ENCODE measurements at regions not wholly inside any gene's neighbourhood (a gene's known extent, or its start where the extent isn't known, plus 50 kb on each side); places are given as distances from the start of the nearest gene placed in this dataset.

DNA sequence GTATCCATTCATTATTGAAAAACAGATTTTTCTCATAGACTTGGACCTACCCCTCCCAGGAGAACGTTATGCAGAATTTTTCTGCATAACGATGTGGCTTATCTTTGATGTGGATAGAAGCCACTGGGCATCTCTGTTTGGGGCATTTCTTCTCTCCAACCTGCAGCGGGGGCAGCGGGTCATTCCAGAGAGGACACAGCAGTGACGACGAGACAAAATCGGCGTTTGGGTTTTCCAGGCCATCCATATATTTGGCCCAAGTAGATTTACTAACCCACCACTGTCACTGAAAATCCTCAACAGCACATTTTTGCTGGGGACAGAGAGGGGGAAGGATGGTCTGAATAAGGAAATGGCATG, 299.3 kb upstream of the PITRM1 start:
- in situ Hi-C loops (cut with MboI; ENCODE audit: low sequenced_read_pairs): no loop called here

DNA sequence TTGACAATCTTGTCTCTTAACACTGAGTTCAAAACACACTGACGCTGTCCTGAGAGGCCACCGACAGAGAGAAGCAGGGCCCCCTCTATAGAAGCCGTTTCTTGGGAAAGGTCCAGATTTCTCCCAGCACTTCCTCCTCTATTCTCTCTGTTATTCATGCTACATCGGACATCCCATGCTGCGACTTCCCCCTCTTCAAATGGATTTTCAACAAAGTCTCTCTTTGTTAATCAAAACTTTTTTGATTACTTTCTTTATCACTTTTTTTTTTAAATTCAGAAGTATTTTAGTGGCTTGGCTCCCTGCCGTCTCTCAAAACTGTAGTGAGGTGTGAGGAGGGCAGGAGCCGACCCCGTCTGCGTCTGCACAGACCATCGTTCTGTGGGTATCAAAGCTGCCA, 298.9 kb upstream of the PITRM1 start:
- in situ Hi-C loops (cut with MboI; ENCODE audit: low sequenced_read_pairs): no loop called here

- in situ Hi-C loops (cut with MboI; ENCODE audit: low sequenced_read_pairs): no loop called here
Observed at GRCh38 chr10:3470191-3470590, 297.6 kb upstream of the PITRM1 start.

- in situ Hi-C loops (cut with MboI; ENCODE audit: low sequenced_read_pairs): no loop called here
Observed at GRCh38 chr10:3469639-3470020, 297.0 kb upstream of the PITRM1 start.

DNA sequence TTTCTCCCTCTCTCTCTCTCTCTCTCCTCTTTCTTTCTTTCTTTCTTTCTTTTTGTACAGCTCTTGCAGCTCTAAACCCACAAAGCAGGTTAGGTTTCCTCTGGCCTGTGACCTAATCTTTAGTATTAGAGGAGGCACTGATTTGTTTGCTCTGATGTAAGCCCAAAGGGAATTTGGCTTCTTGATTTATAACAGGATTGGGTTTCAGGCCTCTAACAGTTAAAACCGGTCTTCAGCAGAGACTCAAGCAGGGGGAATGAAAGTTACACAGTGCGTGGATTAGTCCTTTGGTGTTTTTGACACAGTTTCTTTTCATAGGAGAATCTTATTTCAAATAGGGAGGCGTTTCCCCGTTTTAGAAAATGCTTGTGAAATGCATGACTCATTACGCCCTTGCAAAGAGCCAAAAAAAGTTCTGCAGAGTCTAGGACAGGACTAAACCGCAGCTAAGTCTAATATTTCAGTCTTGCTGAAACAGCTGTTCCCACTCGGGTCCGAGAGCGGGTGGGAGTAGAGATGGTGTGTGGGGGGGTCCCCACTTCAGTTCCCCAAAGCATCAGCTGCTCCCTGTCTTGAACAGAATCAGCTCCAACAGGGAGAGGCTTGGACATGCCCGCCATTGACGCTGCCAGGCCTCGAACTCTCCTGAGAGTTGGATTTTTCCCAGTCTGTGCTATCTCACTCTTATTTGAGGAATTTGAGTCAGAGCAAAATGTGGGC, 296.5 kb upstream of the PITRM1 start:
- in situ Hi-C loops (cut with MboI; ENCODE audit: low sequenced_read_pairs): no loop called here

GRCh38 chr10:3467052-3467951, 294.7 kb upstream of the PITRM1 start:
- in situ Hi-C loops (cut with MboI; ENCODE audit: low sequenced_read_pairs): no loop called here

GRCh38 chr10:3465406-3465891, 292.9 kb upstream of the PITRM1 start:
- in situ Hi-C loops (cut with MboI; ENCODE audit: low sequenced_read_pairs): no loop called here

DNA sequence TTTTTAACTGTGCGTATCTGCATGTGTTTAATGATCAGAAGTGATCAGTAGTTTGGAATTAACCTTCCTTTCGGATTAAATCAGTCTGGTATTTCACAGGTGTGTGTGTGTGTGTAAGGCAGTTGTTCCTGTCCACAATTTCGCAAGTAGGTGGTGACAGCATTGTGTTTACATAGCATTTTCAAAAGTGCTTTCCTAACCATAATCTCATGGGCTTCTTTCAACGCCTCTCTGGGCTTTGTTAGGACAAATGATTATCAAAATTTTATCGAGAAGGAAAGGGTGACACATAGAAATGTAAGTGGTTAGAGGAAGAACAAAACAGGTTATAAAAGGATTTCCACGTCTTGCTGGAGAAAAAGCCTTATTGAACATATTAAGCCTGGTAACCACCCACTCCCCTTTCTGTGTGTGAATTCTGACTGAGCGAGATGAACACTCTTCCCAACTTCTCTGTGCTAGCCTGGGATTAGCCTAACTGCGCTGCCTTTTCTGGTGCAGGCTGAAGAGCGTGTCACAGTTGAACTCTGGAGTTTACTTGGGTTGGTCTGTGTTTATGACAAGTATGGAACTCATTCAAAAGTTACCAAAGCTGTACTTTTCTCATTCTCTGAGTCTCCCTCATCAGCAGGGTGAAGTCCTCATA, 292.3 kb upstream of the PITRM1 start:
- in situ Hi-C loops (cut with MboI; ENCODE audit: low sequenced_read_pairs): no loop called here

DNA sequence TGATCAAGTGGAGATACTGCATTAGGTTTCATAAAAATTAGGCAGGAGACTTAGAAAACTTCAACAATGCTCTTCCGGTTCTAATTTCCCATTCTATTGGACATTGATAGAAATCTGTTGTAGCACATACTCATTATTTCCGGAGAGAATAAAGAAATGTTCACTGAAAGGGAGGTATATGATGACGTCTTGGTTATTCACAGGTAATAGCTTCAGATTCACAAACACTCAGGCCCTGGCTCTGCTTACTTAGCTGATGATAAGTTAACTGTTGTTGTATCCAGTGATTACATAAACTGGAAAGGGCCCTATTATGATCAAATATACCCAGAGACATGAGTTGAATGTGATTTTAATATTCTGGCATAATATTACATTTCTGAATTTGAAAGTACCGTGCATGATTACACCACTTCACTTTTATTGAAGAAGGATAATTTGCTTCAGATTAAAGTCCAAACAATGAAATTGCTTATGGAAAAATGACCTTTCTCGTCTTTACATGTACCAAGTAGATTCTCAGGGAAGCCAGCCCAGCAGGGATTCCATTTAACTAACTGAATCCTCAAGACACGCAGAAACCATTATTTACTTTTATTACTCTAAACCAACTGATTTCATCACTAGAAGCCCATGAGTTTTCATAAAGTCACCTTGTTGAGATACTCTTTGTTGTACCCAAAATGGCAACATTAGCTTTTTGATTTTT, 288.0 kb upstream of the PITRM1 start:
- in situ Hi-C loops (cut with MboI; ENCODE audit: low sequenced_read_pairs): no loop called here

DNA sequence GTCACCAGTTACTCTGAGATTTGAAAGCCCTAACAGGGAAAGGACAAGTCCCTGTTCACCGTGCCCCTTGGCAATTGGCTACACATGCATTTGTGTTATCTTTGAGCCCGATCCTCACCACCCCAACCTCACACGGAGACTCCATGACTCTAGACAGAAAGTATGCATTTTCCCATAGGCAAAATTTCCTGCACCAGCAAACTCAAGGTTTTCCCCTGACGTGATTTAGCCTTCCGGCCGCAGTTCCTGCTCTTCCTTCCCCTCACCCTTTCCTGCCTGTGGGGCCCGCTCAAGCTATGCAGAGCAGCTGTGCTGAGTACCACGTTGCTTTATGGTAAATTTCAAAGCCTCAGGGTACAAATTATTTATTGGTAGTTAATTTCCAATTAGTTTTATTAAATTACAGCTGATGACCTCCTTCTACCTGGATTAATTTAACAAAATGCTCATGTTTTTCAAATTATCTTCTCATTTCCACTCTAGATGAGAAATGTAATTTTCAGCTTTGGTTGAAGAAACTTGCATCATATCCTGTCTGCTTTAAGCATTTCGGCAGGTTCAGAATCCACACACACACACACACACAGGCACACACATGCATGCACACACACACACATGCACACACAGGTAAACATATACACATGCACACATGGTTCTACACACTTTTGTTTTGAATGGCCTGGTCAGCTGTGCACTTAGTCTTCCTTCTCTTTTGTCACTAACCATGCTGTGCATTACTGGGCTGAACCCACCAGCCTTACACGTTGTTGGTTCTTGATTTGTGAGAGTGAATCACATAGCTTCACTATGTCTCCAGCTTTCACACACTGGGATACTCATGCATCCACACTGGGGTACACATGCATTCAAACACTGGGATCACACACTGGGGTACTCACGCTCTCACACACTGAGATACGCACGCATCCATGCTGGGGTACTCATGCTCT, 283.1 kb upstream of the PITRM1 start:
- in situ Hi-C loops (cut with MboI; ENCODE audit: low sequenced_read_pairs): no loop called here

DNA sequence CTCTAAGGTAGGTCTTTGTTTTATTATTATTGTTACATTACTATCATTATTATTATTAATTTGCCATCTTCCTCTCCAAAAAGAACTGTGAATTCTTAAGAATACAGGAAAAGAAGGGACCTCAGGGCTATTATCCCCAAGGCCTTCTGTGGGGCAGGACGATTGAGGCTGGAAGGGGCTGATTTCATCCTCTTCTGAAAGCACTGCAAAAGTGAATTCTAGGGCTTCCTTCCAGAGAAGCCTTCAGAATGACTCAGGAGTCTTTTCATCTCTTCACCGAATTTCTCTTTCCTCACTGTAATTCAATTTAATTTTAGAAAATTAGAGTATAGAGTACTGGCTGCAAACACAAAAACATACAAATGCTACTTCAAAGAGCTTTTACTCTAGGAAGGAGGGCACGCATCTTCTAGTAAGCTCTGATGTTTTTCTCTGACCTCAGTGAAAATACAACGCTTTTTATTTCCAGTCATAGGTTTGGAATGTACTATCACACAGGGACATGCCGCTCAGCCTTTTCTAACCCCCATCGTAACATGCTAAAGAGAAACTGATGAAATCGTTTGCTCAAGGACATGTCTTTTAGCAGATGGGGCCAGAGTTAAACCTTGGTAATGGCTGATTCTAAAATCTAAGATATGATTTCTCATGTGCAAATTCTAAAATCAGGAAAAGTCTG, 280.2 kb upstream of the PITRM1 start:
- in situ Hi-C loops (cut with MboI; ENCODE audit: low sequenced_read_pairs): no loop called here

DNA sequence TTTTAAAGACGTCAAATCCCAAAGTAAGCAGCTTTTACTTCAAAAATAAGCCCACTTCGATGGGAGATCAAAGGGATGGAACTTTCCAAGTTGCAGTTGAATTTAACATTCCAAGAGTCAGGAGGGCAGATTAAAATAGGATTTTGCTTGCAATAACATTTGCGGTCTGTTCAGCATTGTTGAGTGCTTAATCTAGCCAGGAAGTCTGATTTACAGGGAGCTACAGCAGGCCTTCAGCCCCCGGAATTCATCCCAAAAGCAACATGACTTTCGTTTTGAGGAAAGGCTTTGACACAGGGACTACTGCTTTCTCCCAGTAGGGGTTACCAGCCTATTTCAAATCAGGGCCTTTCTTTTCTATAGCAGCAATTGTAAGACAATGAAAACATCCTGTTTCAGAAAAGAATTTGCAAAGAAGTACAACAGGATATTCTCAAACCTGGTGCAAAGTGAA, 279.6 kb upstream of the PITRM1 start:
- in situ Hi-C loops (cut with MboI; ENCODE audit: low sequenced_read_pairs): no loop called here

GRCh38 chr10:3451516-3452172, 279.1 kb upstream of the PITRM1 start:
- in situ Hi-C loops (cut with MboI; ENCODE audit: low sequenced_read_pairs): no loop called here

DNA sequence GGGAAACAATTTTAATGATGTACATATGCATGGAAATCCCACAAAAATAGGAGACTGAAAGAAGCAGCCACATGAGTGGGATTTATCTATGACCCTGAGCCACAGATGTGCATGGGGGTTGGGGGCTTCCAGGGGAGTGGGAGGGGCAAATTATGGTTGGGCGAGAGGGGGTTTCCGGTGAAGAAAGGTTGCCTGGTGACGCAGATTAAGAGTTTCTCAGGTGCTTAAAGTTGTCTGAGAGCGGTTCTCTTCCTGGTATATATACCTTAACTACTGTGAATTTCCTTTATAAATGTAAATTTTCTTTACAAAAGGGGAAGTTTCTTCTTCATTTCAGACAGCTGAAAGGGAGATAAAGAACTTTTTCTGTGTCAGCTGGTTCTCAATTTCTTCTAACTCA, 273.6 kb upstream of the PITRM1 start:
- in situ Hi-C loops (cut with MboI; ENCODE audit: low sequenced_read_pairs): no loop called here

- in situ Hi-C loops (cut with MboI; ENCODE audit: low sequenced_read_pairs): no loop called here
Observed at GRCh38 chr10:3445648-3446047, 273.1 kb upstream of the PITRM1 start.

DNA sequence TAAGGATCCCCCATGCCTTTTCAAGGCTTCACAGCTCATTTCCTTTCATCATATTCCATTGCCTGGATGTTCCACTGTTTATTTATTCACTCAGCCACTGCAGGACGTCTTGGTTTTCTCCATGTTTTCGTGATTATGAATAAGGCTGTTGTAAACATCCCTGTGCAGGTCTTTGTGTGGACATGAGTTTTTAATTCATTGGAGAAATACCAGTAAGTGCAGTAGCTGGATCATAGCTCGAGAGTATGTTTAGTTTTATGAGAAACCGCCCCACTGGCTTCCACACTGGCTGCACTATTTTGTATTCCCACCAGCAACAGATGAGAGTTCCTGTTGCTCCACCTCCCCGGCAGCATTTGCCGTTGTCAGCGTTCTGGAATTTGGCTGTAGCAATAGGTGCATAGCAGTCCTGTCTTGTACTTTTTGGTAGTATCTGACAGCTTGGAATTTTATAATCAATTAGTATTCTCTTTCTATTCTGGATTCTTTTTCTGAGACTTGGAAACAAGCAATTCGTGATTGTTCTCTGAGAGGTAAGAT, 269.9 kb upstream of the PITRM1 start:
- in situ Hi-C loops (cut with MboI; ENCODE audit: low sequenced_read_pairs): no loop called here

DNA sequence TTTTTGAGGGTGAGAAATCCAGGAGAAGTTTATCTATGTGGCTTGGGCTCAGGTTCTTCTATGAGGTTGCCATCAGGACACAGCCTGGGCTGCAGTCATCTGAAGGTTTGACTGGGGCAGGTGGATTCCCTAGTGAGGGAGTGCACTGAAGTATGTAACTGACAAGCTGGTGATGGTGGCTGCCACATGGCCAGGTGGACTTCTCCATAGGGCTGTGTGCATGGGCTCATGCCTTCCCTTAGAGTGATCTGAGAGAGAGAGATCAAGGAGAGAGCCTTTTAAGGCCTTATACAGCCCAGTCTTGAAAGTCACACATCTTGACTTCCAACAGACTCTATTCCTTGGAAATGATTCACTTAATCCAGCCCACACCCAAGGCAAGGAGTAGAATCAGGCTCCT, 266.6 kb upstream of the PITRM1 start:
- in situ Hi-C loops (cut with MboI; ENCODE audit: low sequenced_read_pairs): no loop called here

DNA sequence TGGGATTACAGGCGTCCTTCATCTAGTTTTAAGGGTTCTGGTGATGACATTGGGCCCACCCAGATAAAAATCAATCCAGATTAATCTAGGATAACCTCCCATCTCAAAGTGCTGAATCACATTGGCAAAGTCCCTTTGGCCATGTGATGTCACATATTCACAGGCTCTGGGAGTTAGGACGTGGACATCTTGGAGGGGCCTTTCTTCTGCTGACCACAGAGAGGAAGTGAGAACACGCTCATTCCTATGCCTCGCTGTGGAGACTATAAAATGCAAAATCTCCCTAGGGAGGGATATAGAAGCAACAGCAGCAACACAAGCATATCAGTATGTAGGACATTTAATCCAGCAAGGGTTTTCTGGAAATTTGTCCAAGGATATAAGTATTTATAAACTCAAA, 266.0 kb upstream of the PITRM1 start:
- in situ Hi-C loops (cut with MboI; ENCODE audit: low sequenced_read_pairs): no loop called here

- in situ Hi-C loops (cut with MboI; ENCODE audit: low sequenced_read_pairs): no loop called here
Observed at GRCh38 chr10:3435671-3436070, 263.1 kb upstream of the PITRM1 start.
